HG03060 (cell line): ENCODE measurements at regions not wholly inside any gene's neighbourhood (a gene's known extent, or its start where the extent isn't known, plus 50 kb on each side); places are given as distances from the start of the nearest gene placed in this dataset.

Experiments
- ATAC-seq: cut with Tn5 transposase; IDR thresholded peaks from one replicate; pipeline ENCODE4 v1.9.1; 2021; ENCODE audit warnings: low read depth, moderate number of reproducible peaks; ENCODE audit not compliant: unreplicated experiment

DNA sequence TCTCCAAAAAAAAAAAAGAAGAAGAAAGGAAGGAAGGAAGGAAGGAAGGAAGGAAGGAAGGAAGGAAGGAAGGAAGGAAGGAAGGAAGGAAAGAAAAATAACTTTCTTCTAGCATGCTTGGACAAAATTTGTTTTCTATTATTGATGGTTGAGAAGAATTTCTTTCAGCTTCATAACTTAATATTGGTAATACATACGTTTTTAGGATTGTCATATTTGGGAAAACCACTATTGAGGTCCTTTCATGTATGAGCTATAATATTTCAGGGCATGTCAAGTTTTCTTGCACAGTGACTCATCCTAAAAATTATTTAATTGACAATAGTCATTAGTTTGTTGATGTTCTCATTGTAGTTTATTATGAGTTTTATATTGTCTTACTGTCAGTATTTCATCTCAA lies 66.4 kb upstream of the PKDCC start:
- no peak for ATAC-seq

DNA sequence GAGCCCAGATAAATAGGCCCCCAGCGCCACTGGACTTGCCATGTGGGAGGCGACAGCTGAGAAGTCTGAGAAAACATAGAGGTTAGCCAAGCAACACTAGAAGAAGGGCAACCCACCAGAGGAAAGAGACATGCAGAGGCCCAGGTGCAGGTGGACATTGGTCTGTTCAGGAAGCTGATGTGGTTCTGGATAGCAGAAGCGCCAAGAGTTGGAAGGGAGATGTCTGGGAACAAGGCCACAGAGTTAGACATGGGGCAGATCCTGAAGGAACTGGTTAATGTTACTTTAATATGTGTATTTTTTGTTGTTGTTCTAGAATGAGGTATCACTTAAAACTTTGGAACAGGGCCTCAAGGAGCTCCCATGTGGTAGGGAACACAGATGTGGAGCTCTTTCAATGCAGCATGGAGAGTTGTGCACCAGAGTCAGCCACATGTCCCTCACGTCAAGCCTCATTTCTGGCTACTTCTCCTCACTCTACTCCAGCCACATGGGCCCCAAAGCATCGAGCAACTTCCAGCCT lies 62.2 kb upstream of the PKDCC start:
- no peak for ATAC-seq

DNA sequence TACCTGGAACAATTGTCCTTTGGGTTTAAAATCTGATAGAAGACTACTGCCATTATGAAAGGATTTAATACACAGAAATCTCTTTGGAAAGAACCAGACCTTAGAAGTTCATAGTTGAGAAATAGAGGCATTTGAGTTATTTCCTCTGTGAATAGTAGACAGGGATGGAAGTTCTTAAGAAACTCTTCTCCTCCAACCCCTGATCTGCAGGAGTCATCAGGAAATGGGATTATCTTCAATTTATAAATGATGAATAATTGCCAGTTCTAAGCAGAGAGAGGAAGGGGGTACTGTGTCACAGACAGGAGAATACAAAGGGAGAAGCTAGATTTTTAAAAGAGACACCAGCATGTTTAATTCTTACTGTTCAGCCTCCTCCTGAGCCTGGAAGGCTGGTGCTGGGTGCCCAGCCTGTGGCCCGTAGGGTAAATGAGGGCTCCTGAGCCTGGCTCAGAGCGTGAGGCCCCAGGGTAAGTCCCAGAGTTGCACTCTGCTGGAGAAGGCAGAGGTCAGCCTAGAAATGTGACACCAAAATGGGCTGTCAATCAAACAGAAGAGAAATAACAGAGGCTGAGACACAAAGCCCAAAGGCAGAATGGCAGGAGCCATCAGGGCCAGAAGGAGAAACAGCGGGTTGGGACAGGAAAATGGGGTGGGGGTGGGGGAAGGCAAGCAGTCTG lies 58.2 kb upstream of the PKDCC start:
- ATAC-seq, result no peak

DNA sequence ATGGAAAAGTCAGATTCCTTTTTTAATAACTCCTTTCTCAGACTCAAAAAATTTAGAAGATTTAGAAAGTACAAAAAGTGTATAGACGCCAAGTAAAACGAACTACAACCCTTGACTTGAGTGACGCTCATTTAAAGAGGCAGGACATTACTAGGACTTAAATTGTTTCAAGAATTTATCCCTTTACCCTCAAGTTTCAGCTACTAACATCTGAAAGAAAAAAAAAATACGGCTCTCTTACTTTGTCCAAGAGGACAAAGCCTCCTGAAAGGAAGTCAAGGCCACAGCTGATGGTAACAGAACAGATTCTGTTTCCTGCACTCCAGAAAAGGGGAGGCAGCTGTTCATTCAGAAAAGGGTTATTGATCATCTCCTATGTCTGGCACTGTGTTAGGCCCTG lies 57.6 kb upstream of the PKDCC start:
- no peak for ATAC-seq

DNA sequence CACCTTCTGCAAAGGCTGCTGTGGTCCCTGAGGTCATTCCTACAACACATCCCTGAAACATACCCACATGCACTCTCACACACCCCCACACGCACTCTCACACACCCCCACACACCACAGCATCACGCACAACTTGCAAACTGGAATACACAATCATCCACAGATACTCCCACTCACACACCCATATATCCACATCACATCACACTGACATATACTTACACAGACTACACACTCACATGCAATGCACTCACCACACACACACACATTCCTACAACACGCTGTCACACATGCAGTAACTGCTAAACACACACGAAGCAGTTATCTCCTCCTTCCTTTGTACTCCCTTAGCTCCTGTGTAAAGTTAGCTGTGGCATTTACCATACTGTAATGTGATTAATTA lies 57.1 kb upstream of the PKDCC start:
- ATAC-seq, result no peak

DNA sequence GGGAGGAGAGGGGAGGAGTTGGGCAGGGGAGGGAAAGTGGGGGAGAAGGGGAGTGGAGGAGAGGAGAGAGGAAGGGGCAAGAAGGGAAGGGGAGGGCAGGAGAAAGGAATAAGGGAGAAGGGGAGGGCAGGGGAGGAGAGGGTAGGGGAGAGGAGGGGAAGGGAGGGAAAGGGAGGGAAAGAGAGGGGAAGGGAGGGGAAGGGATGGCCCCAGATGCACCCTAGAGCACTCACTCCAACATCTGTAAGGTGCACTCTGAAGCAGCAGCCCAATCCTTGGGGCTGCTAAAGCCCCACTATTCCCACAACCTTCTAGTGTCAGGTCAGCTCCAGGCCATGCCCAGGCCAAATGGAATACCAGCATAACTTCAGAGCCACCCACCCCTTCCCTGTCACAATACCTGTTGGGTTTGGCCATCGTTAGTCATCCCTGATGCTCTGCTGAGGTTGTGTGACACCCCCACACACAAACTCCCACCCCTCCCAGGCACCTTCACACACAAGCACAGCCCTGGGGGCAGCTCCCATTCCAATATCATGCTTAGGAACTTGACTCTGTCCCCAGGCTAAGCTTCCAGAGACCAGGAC lies 55.7 kb upstream of the PKDCC start:
- ATAC-seq, result no peak

DNA sequence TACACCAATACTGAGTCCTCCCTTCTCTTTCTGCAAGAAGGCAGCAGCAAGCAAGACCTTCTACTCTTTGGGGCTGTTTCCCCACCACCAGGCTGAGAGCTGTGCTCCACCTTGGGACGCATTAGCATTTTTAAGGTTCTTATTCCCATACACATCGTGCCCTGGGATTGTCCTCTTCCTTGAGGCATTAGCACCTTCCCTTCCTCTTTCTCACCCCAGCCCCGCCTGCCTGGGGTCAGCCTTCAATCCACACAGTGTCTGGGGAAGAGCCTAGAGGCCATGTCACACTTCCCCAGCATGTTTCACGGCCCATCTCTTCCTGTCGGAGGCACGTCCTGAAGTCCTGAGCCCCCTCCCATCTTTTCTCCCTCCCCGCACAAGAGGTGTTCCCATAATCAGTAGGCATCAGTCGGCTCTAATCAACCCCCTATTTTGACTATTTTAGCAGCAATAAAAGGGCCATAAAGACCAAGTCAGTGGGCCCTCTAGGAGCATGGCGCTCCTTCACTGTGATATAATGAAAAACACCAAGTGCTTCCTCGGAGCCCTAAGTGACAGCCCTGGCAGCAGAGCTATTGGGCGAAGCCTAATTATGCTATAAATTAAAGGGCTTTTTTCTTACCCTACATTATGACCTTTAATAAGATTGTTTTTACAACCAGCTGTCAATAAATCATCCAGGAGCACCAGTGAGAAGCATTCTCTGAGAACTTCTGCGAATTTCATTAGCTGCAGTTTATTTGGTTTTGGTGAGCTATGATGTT lies 55.0 kb upstream of the PKDCC start:
- ATAC-seq, result no peak

DNA sequence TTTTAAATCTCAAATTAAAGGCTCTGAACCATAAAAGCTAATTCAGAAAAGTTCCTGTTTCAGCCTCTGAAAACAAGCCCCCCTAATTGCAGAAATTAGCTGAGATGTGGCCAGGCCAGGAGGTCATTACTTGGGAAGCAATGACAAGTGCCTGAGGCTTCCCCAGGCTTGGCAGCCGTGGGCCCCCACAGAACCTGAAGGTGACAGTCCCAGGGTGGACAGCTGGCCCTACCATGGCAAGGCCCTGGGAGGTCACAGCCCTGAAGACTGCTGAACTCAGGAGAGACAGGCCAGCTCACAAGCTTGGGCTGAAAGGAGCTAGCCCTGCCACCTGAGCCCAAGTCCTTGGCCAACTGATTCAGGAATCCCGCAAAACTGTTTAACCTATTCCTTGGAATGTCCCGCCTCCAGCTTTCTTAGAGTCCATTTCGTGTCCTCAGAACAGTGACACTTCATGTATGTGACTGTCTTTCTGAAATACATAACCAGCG lies 54.3 kb upstream of the PKDCC start:
- no peak for ATAC-seq

DNA sequence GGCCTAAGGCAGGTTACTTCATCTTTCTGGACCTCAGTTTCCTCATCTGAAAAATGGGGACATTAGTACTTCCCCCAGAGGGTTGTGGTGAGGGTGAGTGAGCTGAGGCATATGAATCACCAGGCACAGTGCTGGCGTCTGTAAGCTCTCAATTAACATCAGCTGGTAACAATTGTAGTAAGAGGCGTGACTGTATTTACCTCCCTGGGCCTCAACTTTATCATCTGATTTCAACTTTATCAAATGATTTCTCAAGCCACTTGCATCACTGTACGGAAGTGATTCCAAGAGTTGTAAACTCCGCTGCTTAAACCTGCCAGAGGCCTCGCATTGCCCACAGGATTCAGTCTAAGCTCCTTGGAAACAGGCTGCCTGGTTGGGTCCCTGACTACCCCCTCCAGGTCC lies 53.6 kb upstream of the PKDCC start:
- ATAC-seq, result no peak

DNA sequence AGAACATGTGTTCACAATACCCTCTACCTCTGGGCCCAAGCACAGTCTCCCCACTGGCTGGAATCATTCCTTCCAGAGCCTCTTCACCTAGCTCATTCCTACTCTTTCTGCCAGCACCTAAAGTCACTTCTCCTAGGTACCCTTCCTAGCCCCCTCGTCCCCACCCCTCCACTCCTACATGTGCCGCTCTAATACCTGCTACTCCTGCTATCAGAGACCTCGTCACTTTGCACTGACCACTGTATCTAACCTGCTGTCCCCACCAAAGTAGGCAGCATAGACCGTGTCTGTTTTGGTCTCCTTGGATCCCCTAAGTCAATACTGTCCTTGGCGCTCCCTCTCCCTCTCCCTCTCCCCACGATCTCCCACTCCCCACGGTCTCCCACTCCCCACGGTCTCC lies 53.2 kb upstream of the PKDCC start:
- ATAC-seq, result no peak

DNA sequence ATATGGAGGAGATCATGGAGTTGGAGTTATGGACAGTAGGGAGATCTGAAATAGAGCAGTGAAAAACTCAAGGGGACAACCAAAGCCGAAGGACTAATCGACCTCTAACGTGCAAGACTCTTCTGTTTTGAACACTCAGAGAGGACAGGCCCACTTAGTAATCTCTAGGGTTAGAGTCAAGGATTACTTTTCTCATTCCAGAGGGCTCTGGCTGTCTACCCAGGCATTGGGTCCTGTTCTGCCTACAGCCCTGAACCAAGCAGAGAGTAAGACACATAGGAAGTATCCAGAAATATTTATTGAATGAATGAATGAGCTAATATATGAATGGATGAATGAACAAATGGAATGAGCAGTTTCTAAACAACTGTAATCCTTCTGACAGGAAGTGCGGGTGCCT lies 50.3 kb upstream of the PKDCC start:
- no peak for ATAC-seq
